Gastrocnemius medialis (tissue), 4 donors: ENCODE measurements at regions not wholly inside any gene's neighbourhood (a gene's known extent, or its start where the extent isn't known, plus 50 kb on each side); places are given as distances from the start of the nearest gene placed in this dataset.

Experiments
- ATAC-seq, 2 donors: fragments of 150-250 bp; one replicate each; pipeline ENCODE4 v1.9.1; 2016
- DNase-seq, 2 donors: peaks; one replicate each; pipeline ENCODE4 v3.0.0-alpha.2; 2019
- H3K27ac ChIP-seq, 4 donors: fragments of 200-600 bp; sonication (generic); 1 replicate in 1 of 4; 2 replicates in 3 of 4; pipeline ENCODE4 v1.5.1; 2016 to 2018; ENCODE audit warnings: mild to moderate bottlenecking in 2 of 4, moderate library complexity in 1 of 4
- H3K27me3 ChIP-seq, 3 donors: fragments of 200-600 bp; sonication (generic) in 2 of 3; 1 replicate in 1 of 3; 2 replicates in 2 of 3; pipeline versions ENCODE4 v1.5.1 to v1.6.0; 2016 to 2019; ENCODE audit warnings: mild to moderate bottlenecking in 1 of 3, moderate library complexity in 1 of 3
- H3K36me3 ChIP-seq, 2 donors: fragments of 200-600 bp; sonication (generic) in 1 of 2; one replicate each; pipeline ENCODE4 v1.5.1; 2017 to 2018
- H3K4me1 ChIP-seq, 2 donors: fragments of 200-600 bp; sonication (generic) in 1 of 2; one replicate each; pipeline ENCODE4 v1.5.1; 2016 to 2017; ENCODE audit warnings: mild to moderate bottlenecking in 2 of 2
- H3K4me3 ChIP-seq, 4 donors: fragments of 200-600 bp; sonication (generic) in 3 of 4; 1 replicate in 1 of 4; 2 replicates in 3 of 4; pipeline ENCODE4 v1.5.1; 2016 to 2019; ENCODE audit warnings: mild to moderate bottlenecking in 2 of 4
- H3K9me3 ChIP-seq, 3 donors: fragments of 200-600 bp; sonication (generic) in 2 of 3; 1 replicate in 1 of 3; 2 replicates in 2 of 3; pipeline ENCODE4 v1.5.1; 2016 to 2019
- CTCF ChIP-seq, 5 experiments: fragments of 450-650 bp in 3 of 5; fragments of 200-600 bp in 2 of 5; sonication (generic) in 2 of 5; IDR thresholded peaks in 4 of 5; conservative IDR thresholded peaks in 1 of 5; 1 replicate in 4 of 5; 2 replicates in 1 of 5; pipeline ENCODE4 v1.5.1; 2016 to 2019; ENCODE audit warnings: antibody characterized with exemption in 5 of 5, mild to moderate bottlenecking in 3 of 5, moderate library complexity in 3 of 5
- POLR2A ChIP-seq, 2 donors: fragments of 450-650 bp; IDR thresholded peaks; one replicate each; pipeline ENCODE4 v1.6.1; 2017; ENCODE audit warnings: antibody characterized with exemption in 2 of 2, mild to moderate bottlenecking in 2 of 2, moderate library complexity in 2 of 2
- in situ Hi-C, 4 donors: fragments of 200-750 bp; cut with MboI; loops; one replicate each; pipeline versions ENCODE4 v1.15.0 to v1.8.0; 2017; ENCODE audit warnings: low sequenced_read_pairs in 4 of 4
- intact Hi-C: fragments of 100-400 bp; cut with DNase I; formaldehyde crosslinking; loops from one replicate; pipeline ENCODE4 v1.15.1; 2023; ENCODE audit warnings: low total_unique reads

GRCh38 chr7:17016402-17017010, 134.7 kb upstream of the AGR3 start:
- in situ Hi-C loops (no loop called here), intact Hi-C loops (no loop called here)
- DNase-seq (no peak), ATAC-seq (no peak)
- Histone ChIP-seq H3K4me3 (no peak overlapping the region), H3K4me1 (no peaks in the 10 kb centered on the region), H3K36me3 (no peaks in the 10 kb centered on the region), H3K9me3 (no peaks in the 10 kb centered on the region), H3K27me3 (no peaks in the 10 kb centered on the region), H3K27ac (no peak overlapping the region)
- TF ChIP-seq POLR2A (IDR thresholded peaks at IDR 0.05) (no peak), CTCF (IDR thresholded peaks at IDR 0.05 in 4 of 5, conservative IDR thresholded peaks at IDR 0.05 in 1 of 5) (no peak)

- no peak for TF ChIP-seq POLR2A (IDR thresholded peaks at IDR 0.05)
- TF ChIP-seq CTCF (IDR thresholded peaks at IDR 0.05 in 4 of 5, conservative IDR thresholded peaks at IDR 0.05 in 1 of 5), result no peak
- in situ Hi-C loops, result no loop called here
Measured at GRCh38 chr7:17019106-17019505, 137.3 kb upstream of the AGR3 start.

GRCh38 chr7:17020250-17020649, 138.5 kb upstream of the AGR3 start:
- Histone ChIP-seq H3K4me3 (no peak overlapping the region), H3K4me1 (no peaks in the 10 kb centered on the region), H3K9me3 (no peaks in the 10 kb centered on the region), H3K27me3 (no peaks in the 10 kb centered on the region), H3K36me3 (no peaks in the 10 kb centered on the region), H3K27ac (no peak overlapping the region)
- DNase-seq (no peak), ATAC-seq (no peak)
- TF ChIP-seq CTCF (IDR thresholded peaks at IDR 0.05 in 4 of 5, conservative IDR thresholded peaks at IDR 0.05 in 1 of 5), result no peak
- no peak for TF ChIP-seq POLR2A (IDR thresholded peaks at IDR 0.05)
- in situ Hi-C loops (no loop called here), intact Hi-C loops (no loop called here)

More at GRCh38 chr7:17019106-17019505, 137.3 kb upstream of the AGR3 start:
- H3K4me3 ChIP-seq, result no peak overlapping the region
- no peak overlapping the region for H3K27ac ChIP-seq
- H3K9me3 ChIP-seq, result no peaks in the 10 kb centered on the region
- H3K27me3 ChIP-seq, result no peaks in the 10 kb centered on the region
- no peaks in the 10 kb centered on the region for H3K4me1 ChIP-seq
- no peaks in the 10 kb centered on the region for H3K36me3 ChIP-seq
- intact Hi-C loops, result no loop called here
- ATAC-seq (no peak), DNase-seq (no peak)

- no peak overlapping the region for H3K4me3 ChIP-seq
- H3K27ac ChIP-seq, result no peak overlapping the region
- H3K36me3 ChIP-seq, result no peaks in the 10 kb centered on the region
- H3K27me3 ChIP-seq, result no peaks in the 10 kb centered on the region
- in situ Hi-C loops, result no loop called here
- no peaks in the 10 kb centered on the region for H3K9me3 ChIP-seq
- DNase-seq, result no peak
- no peak for TF ChIP-seq CTCF (IDR thresholded peaks at IDR 0.05 in 4 of 5, conservative IDR thresholded peaks at IDR 0.05 in 1 of 5)
- TF ChIP-seq POLR2A (IDR thresholded peaks at IDR 0.05), result no peak
- no peaks in the 10 kb centered on the region for H3K4me1 ChIP-seq
- intact Hi-C loops, result no loop called here
- ATAC-seq, result no peak
Measured at GRCh38 chr7:17021205-17021604, 139.4 kb upstream of the AGR3 start.

- Histone ChIP-seq H3K27me3 (no peaks in the 10 kb centered on the region), H3K4me3 (no peak overlapping the region), H3K9me3 (no peaks in the 10 kb centered on the region), H3K4me1 (no peaks in the 10 kb centered on the region), H3K36me3 (no peaks in the 10 kb centered on the region), H3K27ac (no peak overlapping the region)
- DNase-seq (no peak), ATAC-seq (no peak)
- intact Hi-C loops (no loop called here), in situ Hi-C loops (no loop called here)
- TF ChIP-seq CTCF (IDR thresholded peaks at IDR 0.05 in 4 of 5, conservative IDR thresholded peaks at IDR 0.05 in 1 of 5) (no peak), POLR2A (IDR thresholded peaks at IDR 0.05) (no peak)
Measured at GRCh38 chr7:17022920-17023319, 141.1 kb upstream of the AGR3 start.
